ENCODE measurements at regions not wholly inside any gene's neighbourhood (a gene's known extent, or its start where the extent isn't known, plus 50 kb on each side); places are given as distances from the start of the nearest gene placed in this dataset.
"Not testable (repeated sequence)": the region's sequence is repeated elsewhere in the genome, so short reads cannot be mapped to it uniquely, and the experiment has no call there.

DNA sequence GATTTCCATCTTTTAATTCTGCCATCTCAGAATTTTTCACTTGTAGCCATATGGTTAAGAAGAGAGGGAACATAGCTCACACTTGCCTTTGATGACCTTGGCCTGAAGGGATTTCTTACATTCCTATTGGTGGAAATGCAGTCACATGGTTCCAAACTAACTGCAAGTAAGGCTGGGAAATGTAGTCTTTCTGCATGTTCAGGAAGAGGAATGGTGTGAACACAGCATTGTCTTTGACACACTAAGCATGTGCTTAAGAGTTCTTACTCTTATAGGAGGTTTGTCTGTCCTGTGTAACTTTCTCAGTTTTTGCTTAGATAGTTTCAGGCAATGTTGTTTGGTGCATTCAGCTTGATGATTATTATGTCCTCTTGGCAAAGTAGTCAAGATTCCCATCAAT lies 119.8 kb upstream of the HMX1 start:
- TF ChIP-seq, protein P1, sequence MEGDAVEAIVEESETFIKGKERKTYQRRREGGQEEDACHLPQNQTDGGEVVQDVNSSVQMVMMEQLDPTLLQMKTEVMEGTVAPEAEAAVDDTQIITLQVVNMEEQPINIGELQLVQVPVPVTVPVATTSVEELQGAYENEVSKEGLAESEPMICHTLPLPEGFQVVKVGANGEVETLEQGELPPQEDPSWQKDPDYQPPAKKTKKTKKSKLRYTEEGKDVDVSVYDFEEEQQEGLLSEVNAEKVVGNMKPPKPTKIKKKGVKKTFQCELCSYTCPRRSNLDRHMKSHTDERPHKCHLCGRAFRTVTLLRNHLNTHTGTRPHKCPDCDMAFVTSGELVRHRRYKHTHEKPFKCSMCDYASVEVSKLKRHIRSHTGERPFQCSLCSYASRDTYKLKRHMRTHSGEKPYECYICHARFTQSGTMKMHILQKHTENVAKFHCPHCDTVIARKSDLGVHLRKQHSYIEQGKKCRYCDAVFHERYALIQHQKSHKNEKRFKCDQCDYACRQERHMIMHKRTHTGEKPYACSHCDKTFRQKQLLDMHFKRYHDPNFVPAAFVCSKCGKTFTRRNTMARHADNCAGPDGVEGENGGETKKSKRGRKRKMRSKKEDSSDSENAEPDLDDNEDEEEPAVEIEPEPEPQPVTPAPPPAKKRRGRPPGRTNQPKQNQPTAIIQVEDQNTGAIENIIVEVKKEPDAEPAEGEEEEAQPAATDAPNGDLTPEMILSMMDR (conservative IDR thresholded peaks at IDR 0.05; ENCODE audit: low read depth, low read length), result not testable (repeated sequence)
- TF ChIP-seq USF2 (IDR thresholded peaks at IDR 0.05; ENCODE audit: low read depth, low read length); RAD21 (IDR thresholded peaks at IDR 0.05; ENCODE audit: low read length); FOS (IDR thresholded peaks at IDR 0.05; ENCODE audit: low read depth, low read length); POLR2A (IDR thresholded peaks at IDR 0.05; ENCODE audit: low read depth, low read length); MXI1 (IDR thresholded peaks at IDR 0.05; ENCODE audit: borderline replicate concordance, low read depth, low read length); BHLHE40 (IDR thresholded peaks at IDR 0.05; ENCODE audit: low read depth, low read length); RFX5 (IDR thresholded peaks at IDR 0.05; ENCODE audit: low read depth, low read length); MAFK (IDR thresholded peaks at IDR 0.05; ENCODE audit: low read depth, low read length); CHD1 (IDR thresholded peaks at IDR 0.05; ENCODE audit: low read depth, low read length); MAZ (IDR thresholded peaks at IDR 0.05; ENCODE audit: borderline replicate concordance, low read depth, low read length); CEBPB (IDR thresholded peaks at IDR 0.05; ENCODE audit: low read depth, low read length); RCOR1 (IDR thresholded peaks at IDR 0.05; ENCODE audit: insufficient replicate concordance, low read length); SMC3 (IDR thresholded peaks at IDR 0.05; ENCODE audit: low read depth, low read length): not testable (repeated sequence)

Data from IMR-90 (cell line).